ENCODE measurements at regions not wholly inside any gene's neighbourhood (a gene's known extent, or its start where the extent isn't known, plus 50 kb on each side); places are given as distances from the start of the nearest gene placed in this dataset.

DNA sequence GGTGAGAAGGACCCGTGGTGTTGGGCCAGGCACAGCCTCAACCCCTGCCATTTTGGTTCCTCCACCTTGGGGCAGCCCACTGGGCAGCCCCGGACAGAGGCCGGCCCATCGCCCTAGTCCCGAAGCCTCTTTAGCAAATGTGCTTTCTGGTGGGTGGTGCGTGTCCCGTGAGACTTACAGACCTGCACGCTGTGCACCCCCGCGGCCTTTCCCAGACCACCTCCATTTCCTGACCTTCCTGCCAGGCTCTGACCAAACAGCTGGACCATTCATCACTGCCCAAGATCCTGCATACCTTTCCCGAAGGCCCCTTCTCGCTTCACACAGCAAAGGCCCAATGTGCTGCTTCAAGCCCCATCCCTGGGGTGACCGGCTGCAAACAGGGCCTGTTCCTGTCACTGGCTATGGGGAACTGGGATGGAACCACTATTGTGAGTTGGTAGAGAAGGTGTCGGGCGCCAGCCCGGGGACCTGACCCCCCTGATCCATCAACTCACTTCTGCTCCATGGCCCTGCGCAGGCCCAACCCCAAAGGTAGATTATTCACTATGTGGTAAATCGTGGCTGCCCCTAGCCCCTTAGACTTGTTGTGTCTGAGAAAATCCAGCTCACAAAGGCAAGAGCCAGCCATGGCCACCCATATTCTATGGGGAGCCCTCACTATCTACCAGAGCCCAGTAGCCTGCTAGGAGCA, 341.0 kb downstream of the EIPR1 start (continued):
- TF ChIP-seq, protein P1, sequence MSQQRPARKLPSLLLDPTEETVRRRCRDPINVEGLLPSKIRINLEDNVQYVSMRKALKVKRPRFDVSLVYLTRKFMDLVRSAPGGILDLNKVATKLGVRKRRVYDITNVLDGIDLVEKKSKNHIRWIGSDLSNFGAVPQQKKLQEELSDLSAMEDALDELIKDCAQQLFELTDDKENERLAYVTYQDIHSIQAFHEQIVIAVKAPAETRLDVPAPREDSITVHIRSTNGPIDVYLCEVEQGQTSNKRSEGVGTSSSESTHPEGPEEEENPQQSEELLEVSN (IDR thresholded peaks at IDR 0.05), result no peak
- TF ChIP-seq EGR1 (IDR thresholded peaks at IDR 0.05; ENCODE audit: borderline replicate concordance, low read depth, low read length) (no peak), TCF12 (IDR thresholded peaks at IDR 0.05; ENCODE audit: low read depth, low read length) (no peak), POLR2AphosphoS5 (IDR thresholded peaks at IDR 0.05; ENCODE audit: low read depth, low read length) (no peak), POLR2A (IDR thresholded peaks at IDR 0.05; ENCODE audit: control extremely low read depth in 1 of 2, low read depth in 2 of 2, low read length in 2 of 2) (no peak)

Data from H1 (cell line).